Prostate gland (tissue), 1 donor: ENCODE measurements at regions not wholly inside any gene's neighbourhood (a gene's known extent, or its start where the extent isn't known, plus 50 kb on each side); places are given as distances from the start of the nearest gene placed in this dataset.
"Not testable (repeated sequence)": the region's sequence is repeated elsewhere in the genome, so short reads cannot be mapped to it uniquely, and the experiment has no call there.

Source experiments
- POLR2A ChIP-seq: fragments of 450-650 bp; IDR thresholded peaks from one replicate; pipeline ENCODE4 v1.6.1; 2016; ENCODE audit warnings: antibody characterized with exemption, mild to moderate bottlenecking
- POLR2AphosphoS5 ChIP-seq: sonication (generic); formaldehyde crosslinking; IDR thresholded peaks from one replicate; pipeline ENCODE4 v1.6.1; 2017; ENCODE audit warnings: antibody characterized with exemption

DNA sequence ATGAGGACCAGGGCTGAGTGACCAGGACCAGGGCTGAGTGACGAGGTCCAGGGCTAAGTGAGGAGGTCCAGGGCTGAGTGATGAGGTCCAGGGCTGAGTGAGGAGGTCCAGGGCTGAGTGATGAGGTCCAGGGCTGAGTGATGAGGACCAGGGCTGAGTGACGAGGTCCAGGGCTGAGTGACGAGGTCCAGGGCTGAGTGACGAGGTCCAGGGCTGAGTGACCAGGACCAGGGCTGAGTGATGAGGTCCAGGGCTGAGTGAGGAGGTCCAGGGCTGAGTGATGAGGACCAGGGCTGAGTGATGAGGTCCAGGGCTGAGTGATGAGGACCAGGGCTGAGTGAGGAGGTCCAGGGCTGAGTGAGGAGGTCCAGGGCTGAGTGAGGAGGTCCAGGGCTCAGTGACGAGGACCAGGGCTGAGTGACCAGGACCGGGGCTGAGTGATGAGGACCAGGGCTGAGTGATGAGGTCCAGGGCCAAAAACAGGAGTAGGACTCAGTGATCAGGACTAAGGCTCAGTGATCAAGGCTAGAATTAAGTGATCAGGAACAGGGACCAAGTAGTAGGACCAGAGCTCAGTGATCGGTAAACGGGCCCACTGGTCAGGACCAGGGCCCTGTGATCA is 176.8 kb downstream of the TMEM121 start:
- TF ChIP-seq POLR2AphosphoS5, POLR2A: not testable (repeated sequence)
